Mucosa of descending colon (tissue), 3 donors: ENCODE measurements at regions not wholly inside any gene's neighbourhood (a gene's known extent, or its start where the extent isn't known, plus 50 kb on each side); places are given as distances from the start of the nearest gene placed in this dataset.
"Not testable (repeated sequence)": the region's sequence is repeated elsewhere in the genome, so short reads cannot be mapped to it uniquely, and the experiment has no call there.

Source experiments
- ATAC-seq: fragments of 200-7000 bp; cut with Tn5 transposase; one replicate; pipeline ENCODE4 v1.9.1; 2020; ENCODE audit warnings: mild to moderate bottlenecking, moderate library complexity
- DNase-seq, 3 donors: peaks; one replicate each; pipeline ENCODE4 v3.0.0-alpha.2; 2020
- H3K36me3 ChIP-seq: fragments of 200-600 bp; one replicate; pipeline ENCODE4 v1.8.0; 2021; ENCODE audit warnings: low read depth, mild to moderate bottlenecking
- H3K4me1 ChIP-seq: fragments of 200-600 bp; one replicate; pipeline ENCODE4 v1.8.0; 2021; ENCODE audit warnings: low read depth, mild to moderate bottlenecking
- H3K4me3 ChIP-seq: fragments of 200-600 bp; one replicate; pipeline ENCODE4 v1.8.0; 2021; ENCODE audit warnings: mild to moderate bottlenecking
- H3K9me3 ChIP-seq: fragments of 200-600 bp; one replicate; pipeline ENCODE4 v1.8.0; 2021; ENCODE audit warnings: mild to moderate bottlenecking
- CTCF ChIP-seq: fragments of 200-600 bp; IDR thresholded peaks from one replicate; pipeline ENCODE4 v1.8.0; 2022; ENCODE audit warnings: antibody characterized with exemption, mild to moderate bottlenecking
- intact Hi-C, 2 donors: fragments of 100-400 bp; cut with DNase I in 1 of 2; cut with micrococcal nuclease in 1 of 2; formaldehyde crosslinking; loops; one replicate each; pipeline versions ENCODE4 v1.11.0 to v1.11.1; 2022; cut with DNase I, micrococcal nuclease
- donor health status: DM: no; HTN: no; CAD: no; lungs with moderate emphysema.
- donor health status: DM: no; HTN: no; CAD: no.
- donor health status: DM: no; HTN: yes; CAD: no.

GRCh38 chrY:11769937-11770336 lies 931.1 kb upstream of the USP9Y start:
- intact Hi-C loops, result no loop called here
- ATAC-seq, result no peak
- Histone ChIP-seq H3K4me3 (no peak overlapping the region), H3K36me3 (no peaks in the 10 kb centered on the region), H3K4me1 (no peaks in the 10 kb centered on the region), H3K9me3 (no peaks in the 10 kb centered on the region)
- TF ChIP-seq CTCF, result no peak
- no peak for DNase-seq

GRCh38 chrY:11779743-11780142 lies 921.3 kb upstream of the USP9Y start:
- H3K9me3 ChIP-seq, H3K4me3 ChIP-seq, ATAC-seq, DNase-seq, intact Hi-C loops, H3K4me1 ChIP-seq, H3K36me3 ChIP-seq: not testable (repeated sequence)

- ATAC-seq, H3K9me3 ChIP-seq, H3K4me1 ChIP-seq, intact Hi-C loops, H3K36me3 ChIP-seq, DNase-seq, H3K4me3 ChIP-seq: not testable (repeated sequence)
Measured at GRCh38 chrY:11789057-11789456, 912.0 kb upstream of the USP9Y start.

GRCh38 chrY:11823752-11824151 lies 877.3 kb upstream of the USP9Y start:
- H3K4me1 ChIP-seq, H3K9me3 ChIP-seq, DNase-seq, H3K36me3 ChIP-seq, H3K4me3 ChIP-seq, intact Hi-C loops, ATAC-seq: not testable (repeated sequence)

GRCh38 chrY:11834197-11834596 lies 866.8 kb upstream of the USP9Y start:
- DNase-seq, result peak in 1 of 3 donors; percentile 1
- H3K9me3 ChIP-seq, H3K4me1 ChIP-seq, H3K4me3 ChIP-seq, H3K36me3 ChIP-seq, intact Hi-C loops, ATAC-seq: not testable (repeated sequence)
